Inflammatory macrophage treated with lipopolysaccharide for 4 hours (primary cell): ENCODE measurements at regions not wholly inside any gene's neighbourhood (a gene's known extent, or its start where the extent isn't known, plus 50 kb on each side); places are given as distances from the start of the nearest gene placed in this dataset.

Experiments used
- DNase-seq: peaks from one replicate; pipeline ENCODE4 v3.0.0-alpha.2; 2020

DNA sequence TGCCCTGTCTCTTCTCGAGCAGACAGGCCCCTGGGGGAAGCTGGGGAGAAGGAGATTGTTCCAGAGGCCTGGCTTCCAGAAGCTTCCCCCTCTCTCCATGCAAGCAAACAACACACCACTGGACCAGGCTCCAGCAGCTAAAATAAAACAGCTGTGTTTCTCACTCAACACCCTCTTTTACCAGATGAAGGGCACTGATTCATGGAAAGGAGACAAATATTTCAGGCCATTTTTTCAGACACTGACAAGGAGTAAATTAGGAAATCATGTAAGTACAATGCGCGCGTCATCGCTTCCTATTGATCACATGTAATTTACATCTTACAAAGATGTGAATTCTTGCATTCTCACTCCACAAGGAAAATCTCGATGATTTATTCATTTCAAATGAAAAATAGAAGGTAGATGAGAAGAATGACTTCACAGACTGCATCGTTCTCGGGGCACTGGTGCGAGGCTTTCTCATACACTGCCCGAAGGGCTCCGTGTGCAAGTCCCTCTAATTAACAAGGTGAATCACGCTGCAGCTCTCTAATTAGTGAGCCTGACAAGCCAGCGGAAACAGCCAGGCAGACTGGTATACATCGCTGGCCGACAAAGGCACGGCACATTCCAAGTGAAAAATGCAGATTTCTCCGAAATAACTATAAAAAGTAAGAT lies 153.6 kb downstream of the KCTD15 start:
- DNase-seq, result no peak

GRCh38 chr19:33953023-33953422 lies 156.4 kb downstream of the KCTD15 start:
- no peak for DNase-seq

GRCh38 chr19:33953592-33953991 lies 156.9 kb downstream of the KCTD15 start:
- no peak for DNase-seq

DNA sequence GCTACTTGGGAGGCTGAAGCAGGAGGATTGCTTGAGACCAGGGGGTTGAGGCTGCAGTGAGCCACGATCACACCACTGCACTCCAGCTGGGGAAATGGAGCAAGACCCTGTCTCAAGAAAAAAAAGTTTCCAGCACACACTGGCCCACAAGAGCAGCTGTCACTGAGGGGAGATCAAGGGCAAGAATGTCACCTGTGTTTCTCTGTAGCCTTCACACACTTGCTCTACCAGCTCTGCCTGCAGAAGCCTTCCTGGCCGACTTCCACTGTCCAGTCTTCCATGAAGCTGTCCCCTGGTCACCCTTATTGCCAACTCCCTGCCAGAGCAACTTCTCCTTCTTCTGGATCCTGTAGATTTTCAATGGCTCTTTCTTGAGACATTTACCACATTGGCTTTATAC lies 158.0 kb downstream of the KCTD15 start:
- no peak for DNase-seq

- no peak for DNase-seq
Observed at GRCh38 chr19:33956941-33957340, 160.3 kb downstream of the KCTD15 start.

GRCh38 chr19:33957804-33958203 lies 161.1 kb downstream of the KCTD15 start:
- no peak for DNase-seq

GRCh38 chr19:33960566-33960965 lies 163.9 kb downstream of the KCTD15 start:
- DNase-seq, result no peak

GRCh38 chr19:33962161-33962560 lies 165.5 kb downstream of the KCTD15 start:
- no peak for DNase-seq

- no peak for DNase-seq
Observed at GRCh38 chr19:33963514-33963913, 166.8 kb downstream of the KCTD15 start.

GRCh38 chr19:33971073-33971472 lies 174.4 kb downstream of the KCTD15 start:
- no peak for DNase-seq

GRCh38 chr19:33977756-33978685 lies 181.4 kb downstream of the KCTD15 start:
- no peak for DNase-seq

- no peak for DNase-seq
Observed at GRCh38 chr19:33982706-33983105, 186.0 kb downstream of the KCTD15 start.

DNA sequence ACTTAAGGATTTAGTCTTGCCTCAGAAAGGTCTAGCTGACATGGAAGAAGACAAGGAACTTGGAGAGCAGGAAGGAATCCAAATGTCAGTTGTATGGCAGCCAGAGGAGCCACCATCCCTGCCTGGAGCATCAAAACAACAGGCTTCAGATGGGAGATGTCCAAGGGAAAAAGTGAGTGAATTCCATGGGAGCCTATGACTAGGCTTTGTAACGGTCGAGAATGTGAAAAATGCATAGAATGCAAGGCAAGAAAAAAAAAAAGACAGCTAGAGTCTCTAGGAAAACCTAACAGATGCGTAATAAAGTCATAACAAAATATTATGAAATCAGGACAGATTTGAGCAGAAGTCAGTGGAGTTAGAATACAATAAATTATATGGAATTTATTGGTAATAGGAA lies 183.7 kb upstream of the LSM14A start:
- no peak for DNase-seq

DNA sequence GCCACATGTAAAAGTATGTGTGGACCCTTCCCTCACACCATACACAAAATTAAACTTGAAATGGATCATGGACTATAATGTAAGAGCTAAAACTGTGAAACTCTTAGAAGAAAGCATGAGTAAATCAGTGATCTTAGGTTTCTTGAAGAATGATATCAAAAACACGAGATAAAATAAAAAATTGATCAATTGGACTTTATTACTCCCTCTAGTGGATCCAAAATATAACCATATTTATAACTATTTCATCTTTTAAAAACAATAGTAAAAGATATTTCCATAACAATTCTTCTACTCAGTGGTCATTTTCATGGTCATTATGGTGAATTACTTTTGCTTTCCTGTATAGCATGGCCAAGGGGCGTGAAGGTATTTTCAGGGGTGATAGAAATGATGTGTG lies 174.6 kb upstream of the LSM14A start:
- DNase-seq, result no peak

DNA sequence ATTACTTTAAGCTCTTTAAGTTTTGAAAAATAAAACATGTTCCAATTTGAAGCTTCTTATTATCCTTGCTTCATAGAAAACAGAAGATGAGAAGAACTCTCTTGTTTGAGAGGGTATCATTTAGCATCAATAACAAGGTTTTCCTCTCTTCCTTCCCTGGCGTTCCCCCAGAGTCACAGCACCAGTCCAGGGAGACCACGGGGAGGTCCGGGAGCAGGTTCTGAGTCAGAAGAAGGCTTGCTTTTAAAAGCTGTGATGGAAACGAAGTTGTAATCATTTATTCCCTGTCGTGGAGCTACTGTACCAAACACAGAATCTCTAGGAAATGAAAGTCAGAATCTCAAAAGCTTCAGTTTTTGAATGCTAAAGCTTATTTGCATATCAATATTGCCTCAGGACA lies 174.0 kb upstream of the LSM14A start:
- no peak for DNase-seq

GRCh38 chr19:33998739-33999345 lies 173.5 kb upstream of the LSM14A start:
- DNase-seq, result peak; percentile 28

GRCh38 chr19:34017024-34017423 lies 155.3 kb upstream of the LSM14A start:
- DNase-seq, result no peak

GRCh38 chr19:34017601-34018000 lies 154.7 kb upstream of the LSM14A start:
- DNase-seq, result no peak

DNA sequence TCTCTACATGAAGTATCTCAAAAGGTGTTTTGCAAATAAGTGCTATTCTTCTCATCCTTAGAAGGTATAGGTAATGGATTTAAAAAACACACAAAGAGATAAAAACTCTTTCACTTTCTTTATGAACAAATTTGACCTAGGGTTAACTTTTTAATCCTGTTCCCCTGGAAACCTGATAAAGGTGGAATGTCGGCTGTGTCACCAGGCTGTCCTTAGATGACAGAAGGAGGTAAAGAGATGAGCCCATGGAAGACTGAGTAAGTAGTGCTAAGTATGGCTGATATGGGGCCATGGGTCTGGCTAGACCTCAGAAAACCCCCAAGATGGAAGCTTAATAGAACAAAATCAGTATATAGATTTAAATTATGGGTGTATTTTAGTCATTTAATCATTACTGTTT lies 153.8 kb upstream of the LSM14A start:
- DNase-seq, result no peak

- no peak for DNase-seq
Observed at GRCh38 chr19:34023381-34023780, 148.9 kb upstream of the LSM14A start.

GRCh38 chr19:34033880-34034279 lies 138.4 kb upstream of the LSM14A start:
- no peak for DNase-seq

DNA sequence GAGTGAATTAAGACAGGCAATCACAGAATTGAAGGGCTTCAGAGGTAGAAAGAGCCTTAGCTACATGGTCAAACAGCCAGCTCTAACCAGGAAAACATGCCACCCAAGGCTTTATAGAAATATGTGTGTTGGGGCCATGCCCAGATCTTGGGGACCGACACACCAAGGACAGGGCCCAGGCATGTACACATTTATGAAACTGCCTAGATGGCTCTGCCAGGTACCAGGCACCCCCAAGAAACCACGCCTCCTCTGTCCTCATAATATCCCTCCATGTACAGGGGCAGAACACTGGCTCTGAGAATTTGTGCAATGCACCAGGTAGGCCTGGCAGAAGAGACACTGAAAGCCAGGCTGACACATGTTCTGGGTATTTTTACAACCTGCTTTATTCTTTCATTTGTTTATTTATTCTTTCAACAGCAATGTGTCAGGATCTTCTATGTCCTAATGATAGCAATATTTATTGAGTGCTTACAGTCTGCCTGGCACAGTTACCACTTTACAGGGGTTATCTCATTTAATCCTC lies 137.9 kb upstream of the LSM14A start:
- no peak for DNase-seq

- peak; percentile 76 for DNase-seq
Observed at GRCh38 chr19:34041925-34042521, 130.3 kb upstream of the LSM14A start.
